NCI-H1436 treated with DMSO at 0.1 percent for 48 hours (cell line): ENCODE measurements at regions not wholly inside any gene's neighbourhood (a gene's known extent, or its start where the extent isn't known, plus 50 kb on each side); places are given as distances from the start of the nearest gene placed in this dataset.

ENCODE experiments used
- DNase-seq: peaks from one replicate; lab custom pipeline; 2025; lab: John Stamatoyannopoulos, UW

DNA sequence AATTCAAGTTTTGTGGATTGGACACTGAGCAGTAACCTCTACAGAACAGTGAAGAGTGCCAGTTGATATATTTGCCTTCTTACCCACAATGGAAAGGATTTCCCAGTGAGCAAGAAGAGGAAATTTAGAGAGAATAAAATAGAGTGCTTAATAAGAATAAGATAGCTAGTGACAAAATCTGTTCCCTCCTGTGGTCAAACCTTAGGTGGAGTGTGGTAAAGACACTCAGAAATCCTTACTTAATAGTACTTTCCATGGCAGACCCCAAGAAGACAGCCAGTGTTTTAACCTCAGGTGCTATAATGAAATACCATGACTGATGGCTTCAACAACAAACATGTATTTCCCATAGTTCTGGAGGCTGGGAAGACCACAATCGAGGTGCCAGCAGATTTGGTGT, 108.4 kb upstream of the TNFAIP3 start:
- DNase-seq: no peak

DNA sequence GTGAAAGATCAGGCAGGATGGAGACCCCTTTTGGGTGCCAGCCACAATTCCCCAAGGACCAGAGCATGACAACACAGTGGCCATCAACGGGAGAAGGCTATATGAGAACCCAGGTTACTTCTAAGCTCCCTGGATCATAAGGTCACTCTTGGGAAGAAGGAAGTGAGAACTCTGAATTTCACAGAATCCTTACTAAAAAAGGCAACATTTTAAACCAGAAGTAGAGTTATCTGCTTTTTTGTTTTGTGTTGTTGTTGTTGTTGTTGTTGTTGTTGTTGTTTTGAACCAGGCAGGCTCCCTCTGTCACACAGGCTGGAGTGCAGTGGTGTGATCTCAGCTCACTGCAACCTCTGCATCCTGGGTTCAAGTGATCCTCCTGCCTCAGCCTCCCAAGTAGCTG, 107.4 kb upstream of the TNFAIP3 start:
- no peak for DNase-seq

GRCh38 chr6:137761072-137761471, 106.0 kb upstream of the TNFAIP3 start:
- no peak for DNase-seq

DNA sequence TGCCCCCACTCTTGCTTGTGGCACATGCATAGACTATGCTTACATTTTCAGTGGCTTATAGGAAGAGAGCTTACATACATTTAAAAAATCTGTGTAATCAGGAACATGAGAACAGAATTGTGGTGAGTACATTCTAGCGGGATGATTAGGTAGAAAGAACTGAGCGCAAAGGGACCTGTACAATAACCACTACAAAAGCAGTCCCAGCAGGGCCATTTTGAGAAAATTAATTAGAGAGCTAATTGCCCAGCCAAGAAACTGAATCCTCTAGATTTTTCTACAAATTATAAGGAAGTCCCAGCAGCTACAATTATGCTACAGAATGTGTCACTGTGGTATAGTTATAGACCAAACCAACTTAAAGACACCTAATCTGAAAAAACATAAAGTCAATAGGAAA, 105.6 kb upstream of the TNFAIP3 start:
- DNase-seq: no peak

- no peak for DNase-seq
Observed at GRCh38 chr6:137762168-137763090, 104.6 kb upstream of the TNFAIP3 start.

DNA sequence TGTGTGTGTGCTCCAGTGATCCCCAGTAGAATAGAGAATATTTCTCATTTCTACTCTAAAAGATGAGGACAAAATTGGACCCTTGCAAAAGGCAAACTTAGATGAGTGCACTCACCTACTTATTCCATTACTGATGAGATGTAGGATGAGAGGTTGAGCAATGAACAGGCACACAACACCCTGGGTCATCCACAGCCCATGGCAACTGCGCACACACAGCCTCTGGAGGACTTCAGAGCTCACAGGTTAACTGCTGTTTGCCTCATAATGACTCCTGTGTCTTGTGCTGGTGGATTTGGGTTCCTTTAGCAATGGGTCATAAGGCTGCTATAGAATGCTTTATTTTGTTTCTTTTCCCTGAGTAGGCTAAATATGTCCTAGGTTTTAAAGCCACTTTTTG, 103.6 kb upstream of the TNFAIP3 start:
- DNase-seq: no peak

- DNase-seq: no peak
Observed at GRCh38 chr6:137763886-137764285, 103.2 kb upstream of the TNFAIP3 start.

DNA sequence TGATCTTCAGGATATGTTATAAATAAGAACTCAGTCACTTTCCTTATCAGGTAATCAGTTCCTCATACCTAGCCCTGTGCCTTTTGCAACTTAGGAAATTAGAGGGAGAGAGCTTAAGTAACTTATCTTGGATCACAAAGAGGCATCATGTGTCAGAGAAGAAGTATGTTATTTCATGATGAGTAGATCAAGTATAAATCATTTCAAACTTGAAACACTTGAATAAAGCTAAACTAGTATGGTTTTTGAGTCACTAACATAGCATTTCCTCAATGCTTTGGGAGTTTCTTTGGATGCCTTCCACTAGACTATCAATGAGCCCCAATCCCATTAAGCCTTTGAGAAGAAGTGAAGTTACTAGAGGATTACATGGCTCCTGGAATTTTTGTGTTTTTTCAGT, 102.6 kb upstream of the TNFAIP3 start:
- DNase-seq: no peak

- DNase-seq: no peak
Observed at GRCh38 chr6:137765059-137765458, 102.0 kb upstream of the TNFAIP3 start.

GRCh38 chr6:137766596-137767370, 100.3 kb upstream of the TNFAIP3 start:
- no peak for DNase-seq

GRCh38 chr6:137767465-137767864, 99.6 kb upstream of the TNFAIP3 start:
- no peak for DNase-seq

GRCh38 chr6:137767911-137768690, 99.0 kb upstream of the TNFAIP3 start:
- no peak for DNase-seq

DNA sequence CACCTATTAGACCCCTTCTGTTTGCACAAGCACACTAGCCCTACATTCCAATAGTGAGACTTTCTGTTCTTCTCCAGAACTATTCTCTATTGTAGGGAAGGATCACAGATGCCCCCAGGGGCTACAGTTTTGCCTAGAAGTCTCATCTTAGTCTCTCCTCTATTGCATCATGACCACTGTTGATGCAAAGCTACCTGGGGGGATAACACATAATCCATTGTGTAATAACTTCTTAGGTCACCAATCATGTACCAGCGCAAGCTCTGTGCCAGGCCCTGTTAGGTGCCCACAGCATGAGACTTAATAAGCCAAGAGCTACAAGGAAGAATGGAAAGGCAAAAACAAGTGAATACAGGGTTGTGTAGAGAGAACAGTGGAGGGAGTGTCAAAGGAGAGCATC, 98.1 kb upstream of the TNFAIP3 start:
- no peak for DNase-seq

DNA sequence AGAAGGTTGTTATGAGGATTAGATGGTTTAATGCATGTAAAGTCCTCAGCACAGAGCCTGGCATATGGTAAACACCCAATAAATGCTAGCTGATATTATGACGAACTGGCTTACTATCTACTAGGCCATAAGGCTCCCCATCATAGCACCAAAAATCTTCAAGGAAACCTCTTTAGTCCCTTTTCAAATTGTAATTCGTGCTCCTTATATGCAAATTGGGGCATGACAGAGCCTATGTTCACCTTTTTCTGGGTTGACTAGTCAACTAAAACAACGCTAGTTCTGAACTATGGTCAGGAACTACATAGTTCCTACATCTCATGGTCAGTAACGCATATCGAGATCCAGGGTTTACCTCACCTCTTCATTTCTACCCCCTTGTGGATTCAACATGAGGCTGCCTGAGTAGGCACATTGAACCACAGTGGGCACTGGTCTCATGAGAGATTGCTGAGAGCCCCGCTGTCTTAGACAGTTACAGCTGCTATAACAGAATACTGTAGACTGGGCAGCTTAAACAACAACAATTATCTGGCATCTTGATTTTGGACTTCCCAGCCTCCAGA, 97.2 kb upstream of the TNFAIP3 start:
- no peak for DNase-seq

DNA sequence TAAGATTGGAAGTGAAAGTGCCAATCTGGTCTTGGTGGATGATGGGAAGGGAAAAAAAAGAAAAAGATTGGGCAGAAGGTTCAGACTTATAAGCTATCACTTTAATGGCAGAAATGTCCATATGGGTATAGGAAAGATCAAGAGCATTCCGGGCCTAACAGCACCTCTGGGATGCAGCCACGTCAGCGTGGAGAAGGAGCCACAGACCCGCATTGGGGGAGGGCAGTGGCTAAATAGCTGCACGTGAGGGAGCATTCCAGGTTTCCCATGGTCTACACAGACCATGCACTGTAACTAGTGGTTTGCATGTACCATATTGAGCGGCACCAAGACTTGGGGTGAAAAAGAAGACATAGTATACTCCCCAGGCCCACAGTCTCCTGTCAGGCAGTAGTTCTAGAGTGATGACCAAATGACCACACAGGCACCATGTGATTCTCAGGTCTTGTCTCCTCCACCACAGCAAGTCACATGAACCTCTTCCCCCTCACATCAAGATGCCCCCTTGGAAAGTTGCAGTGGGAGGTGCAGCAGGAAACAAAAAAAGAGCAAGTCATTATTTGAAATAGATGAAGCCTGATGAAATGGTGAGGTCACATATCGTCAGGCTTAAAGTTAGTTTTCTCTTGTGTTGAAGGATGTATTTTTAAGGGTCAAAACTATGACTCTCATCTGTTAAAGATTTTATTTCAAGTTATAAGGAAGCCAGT, 94.4 kb upstream of the TNFAIP3 start:
- DNase-seq: no peak

DNA sequence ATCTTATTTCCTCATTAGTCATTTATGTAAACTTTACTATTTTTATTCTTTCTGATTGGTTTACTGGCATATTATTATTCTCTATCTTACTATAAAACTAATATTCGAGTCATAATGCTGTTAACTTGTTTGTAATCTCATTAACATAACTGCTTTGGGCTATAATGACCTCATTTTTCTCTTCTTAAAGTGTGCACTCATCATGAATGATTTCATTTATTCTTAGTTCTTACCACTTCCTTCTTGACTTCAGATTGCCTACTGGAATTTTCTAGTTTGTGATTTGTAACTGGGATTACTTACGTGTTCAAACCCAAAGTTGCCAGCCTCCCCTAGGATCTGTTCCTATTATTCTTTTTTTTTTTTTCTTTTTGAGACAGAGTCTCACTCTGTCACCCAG, 91.8 kb upstream of the TNFAIP3 start:
- no peak for DNase-seq

- no peak for DNase-seq
Observed at GRCh38 chr6:137775720-137776119, 91.3 kb upstream of the TNFAIP3 start.

GRCh38 chr6:137776256-137776655, 90.8 kb upstream of the TNFAIP3 start:
- no peak for DNase-seq

DNA sequence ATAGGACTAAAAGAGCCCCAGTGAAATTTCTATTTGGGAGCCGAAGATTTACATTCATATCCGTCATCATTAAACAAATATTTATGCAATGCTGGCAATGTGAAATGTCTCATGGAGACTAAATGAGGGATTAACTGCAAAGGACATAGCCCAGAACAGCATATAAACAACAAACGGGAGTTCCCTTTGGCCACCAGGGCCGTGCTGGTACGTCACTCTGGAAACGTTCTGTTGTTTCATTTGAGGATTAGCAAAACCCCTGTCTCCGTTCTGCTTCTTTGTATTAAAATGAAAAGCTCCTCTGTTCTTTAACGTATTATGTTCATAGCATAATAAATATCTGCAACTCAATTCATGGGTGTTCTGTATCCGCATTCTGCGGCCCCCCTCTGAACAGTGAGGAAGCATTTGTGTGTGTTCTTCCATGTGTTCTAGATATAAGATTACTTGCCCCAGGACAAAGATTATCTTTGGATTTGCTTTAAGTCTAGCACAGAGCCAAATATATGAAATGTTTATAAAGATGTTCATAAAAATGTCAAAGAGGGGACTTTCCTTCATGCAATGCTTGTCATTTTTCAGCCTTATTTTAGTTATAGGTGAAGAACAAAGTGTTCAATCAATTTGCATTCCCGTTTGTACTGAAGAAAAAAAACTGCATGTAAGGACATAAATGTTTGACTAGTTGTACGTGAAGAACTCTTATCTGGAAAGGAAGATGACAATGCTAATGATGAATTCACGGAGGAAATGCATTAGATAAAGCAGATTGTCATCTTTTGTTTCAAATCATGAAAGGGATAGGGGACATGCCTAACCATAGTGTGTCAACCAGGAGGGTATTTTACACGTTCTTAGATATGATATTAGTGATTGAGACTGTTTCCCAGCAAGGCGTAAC, 90.0 kb upstream of the TNFAIP3 start:
- DNase-seq: no peak

GRCh38 chr6:137777687-137778075, 89.4 kb upstream of the TNFAIP3 start:
- DNase-seq: no peak
